ENCODE measurements at regions not wholly inside any gene's neighbourhood (a gene's known extent, or its start where the extent isn't known, plus 50 kb on each side); places are given as distances from the start of the nearest gene placed in this dataset.

- TF ChIP-seq CTCF (IDR thresholded peaks at IDR 0.05) (no peak), JUND (IDR thresholded peaks at IDR 0.05) (peak; percentile 26; the same call in 1 of the 2 replicates), TEAD4 (IDR thresholded peaks at IDR 0.05; ENCODE audit: borderline replicate concordance, insufficient read depth) (0 out of 2 replicates have a peak, but pooled peaks have one; percentile 29)
These were observed 227.8 kb downstream of the ETS1 start for GRCh38 chr11:128359515-128359914.

Data from SK-N-SH (cell line).